GM21447 (cell line): ENCODE measurements at regions not wholly inside any gene's neighbourhood (a gene's known extent, or its start where the extent isn't known, plus 50 kb on each side); places are given as distances from the start of the nearest gene placed in this dataset.

ENCODE experiments used
- ATAC-seq: cut with Tn5 transposase; IDR thresholded peaks from one replicate; pipeline ENCODE4 v1.9.1; 2021; ENCODE audit not compliant: unreplicated experiment

DNA sequence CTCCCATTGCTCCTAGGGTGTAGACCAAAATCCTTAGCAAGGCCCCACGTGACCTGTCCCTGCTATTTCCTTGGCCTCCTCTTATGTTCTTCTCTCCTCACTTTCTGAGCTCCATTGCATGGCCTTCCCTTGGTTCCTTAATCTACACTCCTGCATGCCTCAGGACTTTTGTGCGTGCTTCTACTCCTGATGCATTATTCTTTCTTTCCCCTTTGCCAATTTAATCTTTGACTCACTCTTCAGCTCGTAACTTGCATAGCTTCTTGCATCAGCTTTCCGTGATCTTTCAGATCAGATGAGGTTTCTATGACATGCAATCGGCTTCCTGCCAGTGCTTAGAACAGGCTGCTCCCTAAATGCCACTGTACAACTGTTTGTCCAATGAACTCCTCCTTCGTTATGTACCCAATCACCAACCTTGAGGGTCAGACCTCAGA lies 261.6 kb upstream of the CADM1 start:
- no peak for ATAC-seq

- ATAC-seq: no peak
These were observed 260.0 kb upstream of the CADM1 start for GRCh38 chr11:115764176-115764575.

DNA sequence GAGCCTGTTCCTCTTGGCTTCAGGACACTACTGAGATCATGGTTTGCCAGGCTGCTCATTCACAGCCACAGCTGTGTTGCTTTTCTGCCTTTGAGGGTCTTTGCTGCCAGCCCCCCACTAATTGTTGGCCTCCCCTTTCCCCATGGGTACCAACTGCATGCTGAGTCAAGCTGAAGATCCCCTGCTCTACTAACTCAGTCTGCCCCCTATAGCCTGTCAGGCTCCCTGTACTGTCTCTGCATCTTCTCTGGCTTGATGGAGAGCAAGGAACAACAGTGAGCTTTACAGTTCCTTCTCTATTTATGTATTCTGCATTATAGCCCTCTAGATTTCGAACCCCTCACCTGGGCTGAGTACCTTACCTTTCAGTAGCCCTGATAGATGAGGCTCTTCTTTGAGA lies 257.6 kb upstream of the CADM1 start:
- no peak for ATAC-seq

GRCh38 chr11:115761348-115761747 lies 257.1 kb upstream of the CADM1 start:
- no peak for ATAC-seq

- ATAC-seq: no peak
These were observed 256.5 kb upstream of the CADM1 start for GRCh38 chr11:115760461-115761320.

- ATAC-seq: no peak
These were observed 255.6 kb upstream of the CADM1 start for GRCh38 chr11:115759622-115760460.

GRCh38 chr11:115758011-115758410 lies 253.8 kb upstream of the CADM1 start:
- ATAC-seq: no peak

- no peak for ATAC-seq
These were observed 247.2 kb upstream of the CADM1 start for GRCh38 chr11:115751243-115752015.

- ATAC-seq: no peak
These were observed 241.6 kb upstream of the CADM1 start for GRCh38 chr11:115745610-115746512.

DNA sequence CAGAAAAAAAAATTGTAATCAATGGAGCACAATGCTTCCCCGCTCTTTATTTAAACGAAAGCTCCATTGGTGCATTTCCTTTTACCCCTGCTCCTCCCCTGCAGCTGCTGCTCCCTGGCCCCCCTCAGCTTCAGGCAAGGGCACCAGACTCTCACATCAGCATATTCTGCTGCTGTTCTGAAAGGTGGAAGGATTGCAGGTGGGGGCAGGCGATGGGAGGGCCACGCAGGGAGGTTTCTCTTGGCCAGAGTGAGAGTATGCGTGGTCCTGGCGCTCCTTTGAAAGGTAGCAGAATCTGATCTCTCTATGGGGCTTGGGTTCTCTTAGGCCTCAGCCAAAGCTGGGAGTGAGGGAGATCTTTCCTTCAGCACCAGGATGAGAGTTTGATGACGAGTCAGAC lies 240.9 kb upstream of the CADM1 start:
- ATAC-seq: no peak

GRCh38 chr11:115743719-115744118 lies 239.5 kb upstream of the CADM1 start:
- no peak for ATAC-seq

DNA sequence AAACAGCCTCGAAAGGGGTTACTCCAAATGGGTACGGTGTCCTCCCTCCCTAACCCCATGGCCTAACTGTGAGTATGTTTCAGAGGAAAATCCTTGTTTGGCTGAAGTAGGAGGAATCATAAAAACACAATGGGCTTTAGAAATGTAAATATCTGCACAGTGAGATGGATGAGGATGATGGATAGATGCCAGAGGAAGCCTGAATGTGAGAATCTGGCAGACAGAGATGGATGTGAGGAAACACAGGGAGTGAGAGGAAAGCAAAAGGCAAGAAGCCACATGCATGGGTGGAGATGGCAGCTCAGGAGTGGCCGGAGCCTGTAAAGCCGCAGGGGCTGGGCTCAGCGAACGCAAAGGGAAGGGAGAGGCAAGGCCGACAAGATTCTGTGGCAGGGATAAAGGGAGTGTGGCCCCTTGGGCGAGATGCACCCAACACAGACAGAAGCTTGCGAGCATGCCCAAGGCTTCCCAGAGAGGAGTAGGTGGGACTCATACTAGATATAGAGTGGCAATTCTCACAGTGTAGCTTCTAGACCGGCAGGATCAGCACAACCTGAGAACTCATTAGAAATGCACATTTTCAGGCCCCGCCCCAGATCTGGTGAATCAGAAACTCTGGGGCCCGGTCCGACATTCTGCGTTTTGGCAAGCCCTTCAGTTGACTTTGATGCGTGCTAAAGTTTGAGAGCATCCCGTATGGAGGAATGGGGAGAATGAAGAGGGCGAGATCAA lies 237.3 kb upstream of the CADM1 start:
- ATAC-seq: no peak

DNA sequence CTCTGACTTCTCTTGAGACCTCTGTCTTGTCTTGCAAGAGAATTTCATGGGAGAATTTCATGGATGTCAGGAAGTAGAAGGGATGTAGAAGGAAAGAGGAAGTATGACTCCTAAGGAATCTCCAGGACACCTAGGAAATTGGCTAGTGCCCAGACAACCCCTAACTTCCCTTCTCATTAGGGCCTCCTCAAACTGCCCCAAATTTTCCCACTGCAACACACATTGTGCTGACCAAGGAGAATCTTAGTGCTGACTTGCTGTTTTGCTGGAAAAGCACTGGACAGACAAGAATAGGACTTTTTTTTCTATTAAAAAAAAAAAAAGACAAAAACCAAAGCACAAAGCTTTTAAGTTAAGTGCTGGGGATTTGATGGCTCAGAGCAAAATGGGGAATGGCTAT lies 236.1 kb upstream of the CADM1 start:
- ATAC-seq: no peak

DNA sequence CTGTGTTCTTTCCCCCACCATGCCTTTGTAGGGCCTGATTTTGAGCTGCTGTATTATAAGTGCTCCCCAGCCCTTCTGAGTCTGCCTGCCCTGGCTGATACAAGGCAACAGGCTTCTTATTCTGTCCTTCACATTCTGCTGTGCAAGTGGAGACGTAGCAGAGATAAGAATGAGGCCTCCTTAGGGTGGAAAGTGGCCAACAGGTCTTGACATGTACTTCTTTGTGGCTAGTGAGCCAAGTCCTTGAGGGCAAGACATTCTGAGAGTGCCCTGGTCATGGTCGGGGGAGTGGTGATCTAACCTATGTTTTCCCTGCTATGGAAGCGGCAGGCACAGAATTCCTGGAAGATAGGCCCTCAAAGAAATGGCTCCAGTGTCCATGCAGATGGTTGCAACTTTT lies 235.7 kb upstream of the CADM1 start:
- no peak for ATAC-seq

GRCh38 chr11:115739146-115739545 lies 234.9 kb upstream of the CADM1 start:
- no peak for ATAC-seq

DNA sequence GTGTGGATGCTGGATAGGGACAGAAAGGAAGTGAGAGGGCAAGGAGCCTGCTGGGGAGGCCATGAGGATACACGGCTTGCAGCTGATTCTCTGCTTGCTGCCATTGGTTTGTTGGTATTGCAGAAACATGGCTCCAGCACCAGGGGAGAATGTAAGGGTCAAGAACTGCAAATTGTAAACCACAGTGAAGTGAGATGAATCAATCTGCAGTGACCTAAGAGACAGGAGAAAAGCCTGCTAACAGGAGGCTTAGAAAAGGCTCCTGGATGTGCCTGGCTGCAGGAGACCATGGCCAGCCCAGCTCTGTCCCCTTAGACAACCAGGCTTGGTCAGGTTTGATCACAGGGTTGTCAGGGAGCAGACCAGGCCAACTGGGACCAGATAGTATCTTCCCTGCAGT lies 233.7 kb upstream of the CADM1 start:
- ATAC-seq: no peak

DNA sequence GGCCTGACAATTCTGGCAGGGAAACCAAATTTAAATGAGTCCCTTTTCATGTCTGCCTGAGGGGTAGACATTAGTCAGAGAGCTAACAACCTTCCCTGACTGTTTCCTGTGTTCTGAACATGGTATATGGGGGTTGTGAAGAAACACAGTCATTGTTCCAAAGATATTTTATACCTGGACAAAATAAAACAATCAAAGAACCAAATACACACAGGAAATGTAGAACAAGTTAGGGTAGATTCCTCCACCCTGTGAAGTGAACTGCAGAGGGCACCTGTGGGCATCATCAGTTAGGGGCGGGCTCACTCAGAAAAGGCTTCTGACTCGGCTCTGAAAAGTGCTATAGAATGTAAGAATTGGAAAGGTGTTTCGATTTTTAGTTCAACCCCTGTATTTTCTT lies 231.9 kb upstream of the CADM1 start:
- ATAC-seq: no peak

GRCh38 chr11:115724666-115725065 lies 220.5 kb upstream of the CADM1 start:
- ATAC-seq: no peak

GRCh38 chr11:115722711-115723110 lies 218.5 kb upstream of the CADM1 start:
- no peak for ATAC-seq
